ENCODE measurements at regions not wholly inside any gene's neighbourhood (a gene's known extent, or its start where the extent isn't known, plus 50 kb on each side); places are given as distances from the start of the nearest gene placed in this dataset.
A peak's percentile ranks its signal among the peaks of the same experiment; 100 is the strongest.

DNA sequence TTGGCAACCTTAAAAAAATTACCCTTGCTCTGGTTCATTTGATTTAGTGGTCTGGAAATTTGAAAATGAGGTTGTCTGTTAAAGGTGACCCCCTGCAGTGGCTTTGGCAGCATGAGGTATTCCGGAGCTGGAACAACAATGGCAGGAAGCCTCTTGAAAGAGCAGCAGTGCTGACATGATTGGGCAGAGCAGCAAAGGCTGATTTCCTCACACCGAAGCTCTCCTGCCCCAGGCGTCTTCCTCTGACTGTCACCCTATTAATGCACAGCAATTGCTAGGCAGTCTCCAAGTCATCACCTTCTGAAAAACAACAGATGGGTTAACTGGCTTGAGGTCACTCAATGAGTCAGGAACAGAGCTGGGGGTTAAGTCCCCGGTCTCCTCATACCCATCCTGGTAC, 241.8 kb upstream of the MMS22L start:
- in situ Hi-C loops (cut with MboI; ENCODE audit: low pct_unique_long_range_greater_than_20kb, low sequenced_read_pairs, unreplicated experiment): no loop called here
- TF ChIP-seq CTCF (IDR thresholded peaks at IDR 0.05; ENCODE audit: extremely low read depth, insufficient read depth, missing control alignments): no peak
- no peak for DNase-seq (ENCODE audit: low spot score)

DNA sequence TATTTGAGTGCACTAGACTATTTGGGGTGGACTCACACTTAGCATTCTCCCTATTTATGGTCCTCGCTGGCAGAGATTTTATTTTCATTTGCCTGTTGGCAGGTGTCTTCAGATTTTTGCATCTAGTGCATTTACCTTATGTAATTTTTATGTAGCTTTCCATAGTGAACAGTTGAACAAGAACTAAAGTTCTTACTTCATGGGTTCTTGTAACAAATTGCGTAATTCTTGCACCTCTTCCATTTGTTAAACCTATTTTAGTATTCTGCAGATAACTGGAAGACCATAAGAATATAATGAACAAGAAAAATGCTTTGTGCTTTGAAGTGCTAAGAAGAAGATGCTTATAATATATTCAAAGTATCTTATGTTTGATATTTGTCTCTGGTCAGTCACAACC, 252.8 kb upstream of the MMS22L start:
- TF ChIP-seq CTCF (IDR thresholded peaks at IDR 0.05; ENCODE audit: extremely low read depth, insufficient read depth, missing control alignments): no peak
- DNase-seq (ENCODE audit: low spot score): no peak
- in situ Hi-C loops (cut with MboI; ENCODE audit: low pct_unique_long_range_greater_than_20kb, low sequenced_read_pairs, unreplicated experiment): no loop called here

GRCh38 chr6:97548354-97548753, 265.3 kb upstream of the MMS22L start:
- TF ChIP-seq CTCF (IDR thresholded peaks at IDR 0.05; ENCODE audit: extremely low read depth, insufficient read depth, missing control alignments): no peak
- no peak for DNase-seq (ENCODE audit: low spot score)
- in situ Hi-C loops (cut with MboI; ENCODE audit: low pct_unique_long_range_greater_than_20kb, low sequenced_read_pairs, unreplicated experiment): no loop called here

GRCh38 chr6:97557355-97557754, 274.3 kb upstream of the MMS22L start:
- DNase-seq (ENCODE audit: low spot score): no peak
- no peak for TF ChIP-seq CTCF (IDR thresholded peaks at IDR 0.05; ENCODE audit: extremely low read depth, insufficient read depth, missing control alignments)
- in situ Hi-C loops (cut with MboI; ENCODE audit: low pct_unique_long_range_greater_than_20kb, low sequenced_read_pairs, unreplicated experiment): no loop called here

DNA sequence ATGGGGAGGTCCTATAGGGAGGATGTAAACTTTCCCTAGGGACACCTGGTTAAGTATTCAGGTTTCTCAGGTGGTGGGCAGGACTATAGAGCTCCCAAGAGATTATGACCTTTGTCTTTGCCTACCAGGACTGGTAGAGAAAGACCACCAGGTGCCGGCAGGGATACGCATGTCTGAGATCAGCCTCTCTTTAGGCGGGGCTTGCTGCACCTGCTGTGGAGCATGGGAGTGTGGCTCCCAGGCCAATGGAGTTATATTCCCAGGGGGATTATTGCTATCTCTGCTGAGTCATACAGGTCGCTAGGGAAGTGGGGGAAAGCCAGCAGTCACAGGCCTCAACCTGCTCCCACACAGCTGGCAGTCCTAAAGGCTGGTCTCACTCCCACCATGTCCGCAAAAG, 280.5 kb upstream of the MMS22L start:
- no peak for TF ChIP-seq CTCF (IDR thresholded peaks at IDR 0.05; ENCODE audit: extremely low read depth, insufficient read depth, missing control alignments)
- DNase-seq (ENCODE audit: low spot score): no peak
- in situ Hi-C loops (cut with MboI; ENCODE audit: low pct_unique_long_range_greater_than_20kb, low sequenced_read_pairs, unreplicated experiment): no loop called here

DNA sequence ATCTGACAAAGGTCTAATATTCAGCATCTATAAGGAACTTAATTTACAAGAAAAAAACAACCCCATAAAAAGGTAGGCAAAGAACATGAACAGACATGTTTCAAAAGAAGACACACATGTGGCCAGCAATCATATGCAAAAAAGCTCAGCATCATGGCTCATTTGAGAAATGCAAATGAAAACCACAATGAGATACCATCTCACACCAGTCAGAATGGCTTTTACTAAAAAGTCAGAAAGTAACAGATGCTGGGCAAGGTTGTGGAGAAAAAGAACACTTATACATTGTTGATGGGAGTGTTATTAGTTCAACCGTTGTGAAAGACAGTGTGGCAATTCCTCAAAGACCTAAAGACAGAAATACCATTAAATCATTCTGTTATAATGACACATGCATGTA, 289.9 kb upstream of the MMS22L start:
- no peak for TF ChIP-seq CTCF (IDR thresholded peaks at IDR 0.05; ENCODE audit: extremely low read depth, insufficient read depth, missing control alignments)
- no peak for DNase-seq (ENCODE audit: low spot score)
- in situ Hi-C loops (cut with MboI; ENCODE audit: low pct_unique_long_range_greater_than_20kb, low sequenced_read_pairs, unreplicated experiment): no loop called here

DNA sequence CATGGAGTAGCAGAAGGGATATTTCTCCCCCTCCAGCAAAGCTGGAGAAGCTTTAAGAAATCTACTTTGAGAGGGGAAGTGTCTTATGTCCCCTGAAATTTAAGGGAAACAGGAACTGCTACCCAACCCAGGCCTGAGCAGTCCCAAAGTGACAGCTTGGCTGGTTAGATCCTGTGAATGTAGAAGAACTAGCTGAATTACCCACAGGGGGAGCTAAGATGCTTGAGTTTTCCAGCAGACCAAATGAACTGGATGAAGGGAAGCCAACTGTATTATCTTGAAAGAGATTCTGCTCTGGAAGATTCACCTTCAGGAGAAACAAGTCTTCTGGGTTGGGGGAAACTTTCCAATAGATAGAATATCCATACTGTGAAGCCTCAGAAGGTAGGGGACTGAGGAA, 303.3 kb upstream of the MMS22L start:
- peak; percentile 39 for TF ChIP-seq CTCF (IDR thresholded peaks at IDR 0.05; ENCODE audit: extremely low read depth, insufficient read depth, missing control alignments)
- peak; percentile 7 for DNase-seq (ENCODE audit: low spot score)
- in situ Hi-C loops (cut with MboI; ENCODE audit: low pct_unique_long_range_greater_than_20kb, low sequenced_read_pairs, unreplicated experiment): no loop called here

Measured in GM13977 (cell line).